ENCODE measurements at regions not wholly inside any gene's neighbourhood (a gene's known extent, or its start where the extent isn't known, plus 50 kb on each side); places are given as distances from the start of the nearest gene placed in this dataset.

DNA sequence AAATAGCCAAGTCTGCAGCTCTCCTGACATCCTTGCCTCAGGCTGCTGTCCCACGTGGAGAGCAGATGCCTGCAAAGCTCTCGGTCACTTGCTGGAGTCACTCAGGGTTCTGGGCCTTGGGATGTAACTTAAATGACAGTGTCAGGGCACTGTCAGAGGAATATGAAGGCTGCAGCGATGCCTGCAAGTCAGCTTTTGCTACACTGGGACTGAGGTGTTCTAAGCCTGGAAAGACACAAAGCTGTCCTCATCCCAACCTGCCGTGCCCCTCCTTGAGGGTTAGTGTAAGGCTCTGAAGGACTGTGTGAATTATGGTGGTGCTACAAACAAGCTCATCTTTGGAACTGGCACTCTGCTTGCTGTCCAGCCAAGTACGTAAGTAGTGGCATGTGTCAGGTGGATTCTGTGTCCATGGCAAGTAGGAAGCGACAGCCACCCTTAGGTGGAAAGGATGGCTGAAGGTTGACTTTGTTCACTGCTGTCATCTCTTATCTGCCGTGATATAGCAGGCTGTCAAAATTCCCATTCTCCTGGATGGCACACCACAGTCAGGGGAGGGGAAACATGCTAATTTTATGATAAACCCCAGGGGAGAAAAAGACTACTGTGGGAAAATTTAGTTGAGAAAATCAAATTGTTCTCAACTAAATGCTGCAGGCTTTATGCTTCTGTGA is 79.9 kb downstream of the DAD1 start:
- H3K4me3 ChIP-seq (ENCODE audit: low read depth, low read length), result no peak overlapping the region
- no peaks in the 10 kb centered on the region for H3K27me3 ChIP-seq (ENCODE audit: control insufficient read depth, insufficient read depth, low read length)
- H3K9ac ChIP-seq, result no peak overlapping the region
- no peak overlapping the region for H2AFZ ChIP-seq
- H3K36me3 ChIP-seq (ENCODE audit: control insufficient read depth, insufficient read depth, low read length), result no peaks in the 10 kb centered on the region
- H3K4me1 ChIP-seq, result peaks cover 17% of the 10 kb centered on the region
- H3K27ac ChIP-seq, result no peak overlapping the region
- no peaks in the 10 kb centered on the region for H3K9me3 ChIP-seq (ENCODE audit: control insufficient read depth, low read length)
- no peak overlapping the region for H3K4me2 ChIP-seq (ENCODE audit: low read length)
- H3K79me2 ChIP-seq, result no peaks in the 10 kb centered on the region
- TF ChIP-seq, protein P1, sequence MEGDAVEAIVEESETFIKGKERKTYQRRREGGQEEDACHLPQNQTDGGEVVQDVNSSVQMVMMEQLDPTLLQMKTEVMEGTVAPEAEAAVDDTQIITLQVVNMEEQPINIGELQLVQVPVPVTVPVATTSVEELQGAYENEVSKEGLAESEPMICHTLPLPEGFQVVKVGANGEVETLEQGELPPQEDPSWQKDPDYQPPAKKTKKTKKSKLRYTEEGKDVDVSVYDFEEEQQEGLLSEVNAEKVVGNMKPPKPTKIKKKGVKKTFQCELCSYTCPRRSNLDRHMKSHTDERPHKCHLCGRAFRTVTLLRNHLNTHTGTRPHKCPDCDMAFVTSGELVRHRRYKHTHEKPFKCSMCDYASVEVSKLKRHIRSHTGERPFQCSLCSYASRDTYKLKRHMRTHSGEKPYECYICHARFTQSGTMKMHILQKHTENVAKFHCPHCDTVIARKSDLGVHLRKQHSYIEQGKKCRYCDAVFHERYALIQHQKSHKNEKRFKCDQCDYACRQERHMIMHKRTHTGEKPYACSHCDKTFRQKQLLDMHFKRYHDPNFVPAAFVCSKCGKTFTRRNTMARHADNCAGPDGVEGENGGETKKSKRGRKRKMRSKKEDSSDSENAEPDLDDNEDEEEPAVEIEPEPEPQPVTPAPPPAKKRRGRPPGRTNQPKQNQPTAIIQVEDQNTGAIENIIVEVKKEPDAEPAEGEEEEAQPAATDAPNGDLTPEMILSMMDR (IDR thresholded peaks at IDR 0.05), result no peak

DNA sequence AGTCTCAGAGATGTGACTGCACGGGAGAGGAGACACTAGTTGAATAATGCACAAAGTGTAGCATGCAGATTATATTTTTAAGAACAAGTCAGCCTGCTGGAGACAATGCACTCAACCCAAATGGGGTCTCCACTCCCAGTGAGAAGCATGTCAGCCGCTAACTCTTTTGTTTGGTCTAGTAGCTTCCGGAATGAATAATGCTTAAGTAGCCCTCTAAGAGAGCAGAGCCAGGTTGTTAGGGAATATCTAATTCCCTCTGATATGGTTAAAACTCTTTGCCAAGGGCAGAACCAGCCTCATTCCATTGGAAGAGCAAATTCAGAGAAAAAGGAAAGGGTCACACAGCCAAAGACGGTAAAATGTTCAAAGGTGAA is 80.4 kb downstream of the DAD1 start:
- no peak overlapping the region for H3K4me2 ChIP-seq (ENCODE audit: low read length)
- H3K79me2 ChIP-seq, result no peaks in the 10 kb centered on the region
- H3K9ac ChIP-seq, result no peak overlapping the region
- H3K9me3 ChIP-seq (ENCODE audit: control insufficient read depth, low read length), result no peaks in the 10 kb centered on the region
- H3K36me3 ChIP-seq (ENCODE audit: control insufficient read depth, insufficient read depth, low read length), result no peaks in the 10 kb centered on the region
- no peak overlapping the region for H3K4me3 ChIP-seq (ENCODE audit: low read depth, low read length)
- H3K4me1 ChIP-seq, result peaks cover 17% of the 10 kb centered on the region
- TF ChIP-seq, protein P1 (IDR thresholded peaks at IDR 0.05), result no peak
- no peaks in the 10 kb centered on the region for H3K27me3 ChIP-seq (ENCODE audit: control insufficient read depth, insufficient read depth, low read length)
- no peak overlapping the region for H2AFZ ChIP-seq
- no peak overlapping the region for H3K27ac ChIP-seq

DNA sequence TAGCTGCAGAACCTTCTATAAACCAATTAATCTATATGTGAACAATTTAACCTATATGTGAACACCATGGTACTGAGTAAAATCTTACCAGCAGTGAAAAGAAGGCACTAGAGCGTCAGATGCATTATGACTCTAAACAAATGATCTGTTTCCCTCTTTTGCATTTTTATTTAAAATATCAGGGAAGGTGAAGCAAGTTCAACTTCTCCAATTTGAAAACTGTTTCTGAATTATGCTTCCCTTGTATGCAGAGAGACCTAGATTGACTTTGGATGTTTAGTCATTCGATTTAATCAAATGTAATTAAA is 80.9 kb downstream of the DAD1 start:
- Histone ChIP-seq H3K4me2 (ENCODE audit: low read length) (no peak overlapping the region), H3K9ac (no peak overlapping the region), H3K79me2 (no peaks in the 10 kb centered on the region), H3K4me1 (peaks cover 12% of the 10 kb centered on the region), H2AFZ (no peak overlapping the region), H3K36me3 (ENCODE audit: control insufficient read depth, insufficient read depth, low read length) (no peaks in the 10 kb centered on the region), H3K4me3 (ENCODE audit: low read depth, low read length) (no peak overlapping the region), H3K27ac (no peak overlapping the region), H3K9me3 (ENCODE audit: control insufficient read depth, low read length) (no peaks in the 10 kb centered on the region), H3K27me3 (ENCODE audit: control insufficient read depth, insufficient read depth, low read length) (no peaks in the 10 kb centered on the region)
- TF ChIP-seq, protein P1 (IDR thresholded peaks at IDR 0.05), result no peak

DNA sequence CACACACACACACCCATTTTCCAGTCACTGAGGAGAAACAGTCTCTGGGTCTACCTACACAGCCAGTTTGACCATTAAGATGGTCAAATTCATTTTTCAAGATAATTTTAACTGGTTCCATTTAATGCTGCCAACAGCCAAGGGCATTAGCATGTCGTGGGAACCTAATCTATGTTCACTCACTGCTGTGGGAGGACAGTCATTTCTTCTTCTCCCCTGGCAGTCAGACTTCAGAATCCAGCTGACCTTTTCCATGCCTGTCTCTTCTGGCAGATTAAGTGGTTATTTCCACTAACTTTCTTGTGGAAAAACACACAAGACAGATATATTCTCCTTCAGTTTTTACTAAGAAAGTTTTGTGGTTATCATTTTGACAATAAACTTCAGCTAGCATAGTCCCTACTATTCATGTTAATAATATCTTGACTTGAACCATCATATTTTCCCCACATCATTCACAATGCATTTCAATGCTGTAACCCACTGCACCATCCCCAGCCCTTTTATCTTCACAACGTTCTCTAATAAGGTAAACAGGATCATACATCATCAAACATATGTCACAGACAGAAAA is 82.2 kb downstream of the DAD1 start:
- Histone ChIP-seq H3K27me3 (ENCODE audit: control insufficient read depth, insufficient read depth, low read length) (no peaks in the 10 kb centered on the region), H3K79me2 (no peaks in the 10 kb centered on the region), H3K4me3 (ENCODE audit: low read depth, low read length) (no peak overlapping the region), H3K36me3 (ENCODE audit: control insufficient read depth, insufficient read depth, low read length) (no peaks in the 10 kb centered on the region), H2AFZ (no peak overlapping the region), H3K9me3 (ENCODE audit: control insufficient read depth, low read length) (no peaks in the 10 kb centered on the region), H3K9ac (no peak overlapping the region), H3K27ac (no peak overlapping the region), H3K4me2 (ENCODE audit: low read length) (no peak overlapping the region), H3K4me1 (peaks cover under 1% of the 10 kb centered on the region)
- TF ChIP-seq, protein P1 (IDR thresholded peaks at IDR 0.05), result no peak

DNA sequence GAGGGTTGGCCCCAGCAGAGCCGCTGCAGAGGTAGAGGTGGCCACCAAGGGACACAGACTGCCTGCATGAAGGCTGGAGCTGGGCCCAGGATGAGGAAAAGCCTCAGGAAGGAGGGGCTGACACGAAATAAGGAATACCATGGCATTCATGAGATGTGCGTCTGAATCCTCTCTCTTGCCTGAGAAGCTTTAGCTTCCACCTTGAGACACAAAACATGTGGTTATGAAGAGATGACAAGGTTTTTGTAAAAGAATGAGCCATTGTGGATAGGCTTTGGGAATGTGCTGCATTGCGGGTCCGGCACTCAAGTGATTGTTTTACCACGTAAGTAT is 82.7 kb downstream of the DAD1 start:
- no peaks in the 10 kb centered on the region for H3K27me3 ChIP-seq (ENCODE audit: control insufficient read depth, insufficient read depth, low read length)

More for the DNA sequence above, 82.7 kb downstream of the DAD1 start:
- Histone ChIP-seq H3K4me1 (no peaks in the 10 kb centered on the region), H2AFZ (no peak overlapping the region), H3K36me3 (ENCODE audit: control insufficient read depth, insufficient read depth, low read length) (no peaks in the 10 kb centered on the region), H3K4me2 (ENCODE audit: low read length) (no peak overlapping the region), H3K9ac (no peak overlapping the region), H3K9me3 (ENCODE audit: control insufficient read depth, low read length) (no peaks in the 10 kb centered on the region), H3K79me2 (no peaks in the 10 kb centered on the region), H3K4me3 (ENCODE audit: low read depth, low read length) (no peak overlapping the region), H3K27ac (no peak overlapping the region)
- TF ChIP-seq, protein P1 (IDR thresholded peaks at IDR 0.05), result no peak
